ENCODE measurements at regions not wholly inside any gene's neighbourhood (a gene's known extent, or its start where the extent isn't known, plus 50 kb on each side); places are given as distances from the start of the nearest gene placed in this dataset.

GRCh38 chr2:2536416-2537056, 205.5 kb upstream of the MYT1L start:
- H3K9ac ChIP-seq (ENCODE audit: low read length) = no peak overlapping the region
- Mint-ChIP-seq H3K4me3 (no peak overlapping the region), H3K27ac (no peak overlapping the region), H3K9me3 (ENCODE audit: insufficient read depth) (no peaks in the 10 kb centered on the region), H3K27me3 (peaks cover 3% of the 10 kb centered on the region), H3K4me1 (no peaks in the 10 kb centered on the region)
- intact Hi-C loops (cut with micrococcal nuclease) = no loop called here
- WGBS (ENCODE audit: insufficient coverage) = 94% methylated on average over 11 of the region's 11 CpGs
- H2AFZ ChIP-seq (ENCODE audit: insufficient read depth, low read depth, low read length, poor library complexity, severe bottlenecking) = no peak overlapping the region
- ChIA-PET POLR2A (no interaction called here), CTCF (no interaction called here)
- peaks cover 0 to 3% (median 0%) of the 10 kb centered on the region in 3 donors for H3K9me3 ChIP-seq (ENCODE audit: control extremely low read depth in 1 of 3, control insufficient read depth in 2 of 3, insufficient read depth in 1 of 3, low read length in 2 of 3)
- ATAC-seq (ENCODE audit: low read depth) (no peak), DNase-seq (no peak)
- no peak overlapping the region for H3K27ac ChIP-seq (ENCODE audit: low read length in 2 of 2)
- no peaks in the 10 kb centered on the region for H4K20me1 ChIP-seq (ENCODE audit: control insufficient read depth, insufficient read depth, low read length, poor library complexity, severe bottlenecking)
- H3K36me3 ChIP-seq (replicated peaks in 1 of 2; ENCODE audit: control extremely low read depth in 1 of 2, control insufficient read depth in 1 of 2, extremely low read depth in 1 of 2, insufficient read depth in 2 of 2, low read length in 1 of 2) = no peaks in the 10 kb centered on the region
- no peaks in the 10 kb centered on the region for H3K27me3 ChIP-seq (replicated peaks in 1 of 4; ENCODE audit: control extremely low read depth in 1 of 4, control insufficient read depth in 3 of 4, insufficient read depth in 4 of 4, low read length in 3 of 4)
- TF ChIP-seq, protein P1, sequence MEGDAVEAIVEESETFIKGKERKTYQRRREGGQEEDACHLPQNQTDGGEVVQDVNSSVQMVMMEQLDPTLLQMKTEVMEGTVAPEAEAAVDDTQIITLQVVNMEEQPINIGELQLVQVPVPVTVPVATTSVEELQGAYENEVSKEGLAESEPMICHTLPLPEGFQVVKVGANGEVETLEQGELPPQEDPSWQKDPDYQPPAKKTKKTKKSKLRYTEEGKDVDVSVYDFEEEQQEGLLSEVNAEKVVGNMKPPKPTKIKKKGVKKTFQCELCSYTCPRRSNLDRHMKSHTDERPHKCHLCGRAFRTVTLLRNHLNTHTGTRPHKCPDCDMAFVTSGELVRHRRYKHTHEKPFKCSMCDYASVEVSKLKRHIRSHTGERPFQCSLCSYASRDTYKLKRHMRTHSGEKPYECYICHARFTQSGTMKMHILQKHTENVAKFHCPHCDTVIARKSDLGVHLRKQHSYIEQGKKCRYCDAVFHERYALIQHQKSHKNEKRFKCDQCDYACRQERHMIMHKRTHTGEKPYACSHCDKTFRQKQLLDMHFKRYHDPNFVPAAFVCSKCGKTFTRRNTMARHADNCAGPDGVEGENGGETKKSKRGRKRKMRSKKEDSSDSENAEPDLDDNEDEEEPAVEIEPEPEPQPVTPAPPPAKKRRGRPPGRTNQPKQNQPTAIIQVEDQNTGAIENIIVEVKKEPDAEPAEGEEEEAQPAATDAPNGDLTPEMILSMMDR (IDR thresholded peaks at IDR 0.05) = no peak
- no peak for TF ChIP-seq EZH2 (IDR thresholded peaks at IDR 0.05; ENCODE audit: borderline replicate concordance, insufficient read depth, low read depth, low read length, poor library complexity, severe bottlenecking)
- H3K4me1 ChIP-seq (ENCODE audit: control insufficient read depth in 2 of 2, insufficient read depth in 2 of 2, low read length in 2 of 2) = no peaks in the 10 kb centered on the region
- no peaks in the 10 kb centered on the region for H3K79me2 ChIP-seq (ENCODE audit: control insufficient read depth, insufficient read depth, low read length)
- no peak overlapping the region for H3K4me2 ChIP-seq (replicated peaks; ENCODE audit: low read depth, low read length, poor library complexity, severe bottlenecking)
- no peak overlapping the region for H3K4me3 ChIP-seq (ENCODE audit: control extremely low read depth in 1 of 5, extremely low read depth in 1 of 5, insufficient read depth in 1 of 5, low read depth in 2 of 5, low read length in 4 of 5)

DNA sequence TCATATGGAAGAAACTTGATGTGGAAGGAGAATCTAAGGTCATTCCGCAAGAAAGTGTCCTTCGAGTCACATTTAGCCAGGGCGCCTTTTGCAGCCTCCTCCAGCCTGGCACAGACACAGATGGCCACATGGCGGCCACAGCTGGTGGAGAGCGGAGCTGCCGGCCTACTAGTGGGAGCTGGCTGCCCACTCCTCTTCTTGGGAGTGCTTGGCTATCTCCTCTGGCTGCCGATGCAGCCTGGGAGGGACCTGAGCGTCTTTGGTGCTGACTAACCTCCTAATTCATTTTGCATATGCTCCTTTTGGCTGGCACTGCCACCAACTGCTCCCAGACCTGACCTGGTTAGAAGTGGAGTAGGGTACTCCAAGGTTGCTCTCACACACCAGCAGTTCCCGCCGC, 199.3 kb upstream of the MYT1L start:
- Histone ChIP-seq H3K4me3 (ENCODE audit: control extremely low read depth in 1 of 5, extremely low read depth in 1 of 5, insufficient read depth in 1 of 5, low read depth in 2 of 5, low read length in 4 of 5) (no peak overlapping the region), H3K27me3 (replicated peaks in 1 of 4; ENCODE audit: control extremely low read depth in 1 of 4, control insufficient read depth in 3 of 4, insufficient read depth in 4 of 4, low read length in 3 of 4) (no peaks in the 10 kb centered on the region), H4K20me1 (ENCODE audit: control insufficient read depth, insufficient read depth, low read length, poor library complexity, severe bottlenecking) (no peaks in the 10 kb centered on the region), H3K27ac (ENCODE audit: low read length in 2 of 2) (no peak overlapping the region), H3K36me3 (replicated peaks in 1 of 2; ENCODE audit: control extremely low read depth in 1 of 2, control insufficient read depth in 1 of 2, extremely low read depth in 1 of 2, insufficient read depth in 2 of 2, low read length in 1 of 2) (no peaks in the 10 kb centered on the region), H3K9me3 (ENCODE audit: control extremely low read depth in 1 of 3, control insufficient read depth in 2 of 3, insufficient read depth in 1 of 3, low read length in 2 of 3) (peaks cover 0 to 12% (median 0%) of the 10 kb centered on the region in 3 donors), H3K9ac (ENCODE audit: low read length) (no peak overlapping the region), H3K4me1 (ENCODE audit: control insufficient read depth in 2 of 2, insufficient read depth in 2 of 2, low read length in 2 of 2) (no peaks in the 10 kb centered on the region), H3K79me2 (ENCODE audit: control insufficient read depth, insufficient read depth, low read length) (no peaks in the 10 kb centered on the region), H3K4me2 (replicated peaks; ENCODE audit: low read depth, low read length, poor library complexity, severe bottlenecking) (no peak overlapping the region), H2AFZ (ENCODE audit: insufficient read depth, low read depth, low read length, poor library complexity, severe bottlenecking) (no peak overlapping the region)
- Mint-ChIP-seq H3K27me3 (no peaks in the 10 kb centered on the region), H3K4me1 (no peaks in the 10 kb centered on the region), H3K4me3 (no peak overlapping the region), H3K9me3 (ENCODE audit: insufficient read depth) (no peaks in the 10 kb centered on the region), H3K27ac (no peak overlapping the region)
- ATAC-seq (ENCODE audit: low read depth) (no peak), DNase-seq (no peak)
- POLR2A ChIA-PET = no interaction called here
- TF ChIP-seq, protein P1 (IDR thresholded peaks at IDR 0.05) = no peak
- no peak for TF ChIP-seq EZH2 (IDR thresholded peaks at IDR 0.05; ENCODE audit: borderline replicate concordance, insufficient read depth, low read depth, low read length, poor library complexity, severe bottlenecking)
- CTCF ChIA-PET = no interaction called here
- intact Hi-C loops (cut with micrococcal nuclease) = no loop called here
- 87% methylated on average over 8 of the region's 10 CpGs for WGBS (ENCODE audit: insufficient coverage)
